RWPE2 (cell line): ENCODE measurements at regions not wholly inside any gene's neighbourhood (a gene's known extent, or its start where the extent isn't known, plus 50 kb on each side); places are given as distances from the start of the nearest gene placed in this dataset.

Experiments used
- ATAC-seq: fragments of 200-7000 bp; cut with Tn5 transposase; 3 replicates; pipeline ENCODE4 v1.9.1; 2021; ENCODE audit warnings: low read depth
- DNase-seq: peaks from one replicate; pipeline ENCODE4 v3.0.0-alpha.2; 2020; ENCODE audit warnings: low spot score
- H3K27ac ChIP-seq: fragments of 450-650 bp; 2 replicates; pipeline ENCODE4 v1.5.1; 2017; ENCODE audit warnings: mild to moderate bottlenecking; ENCODE audit not compliant: poor library complexity, severe bottlenecking
- H3K27me3 ChIP-seq: fragments of 250-450 bp; sonication (Bioruptor Pico); 2 replicates; pipeline ENCODE4 v1.5.1; 2021; ENCODE audit warnings: mild to moderate bottlenecking, moderate library complexity; ENCODE audit not compliant: insufficient read depth, poor library complexity, severe bottlenecking
- H3K36me3 ChIP-seq: fragments of 250-450 bp; sonication (Bioruptor Pico); 2 replicates; pipeline ENCODE4 v1.5.1; 2020; ENCODE audit warnings: low read depth, mild to moderate bottlenecking, moderate library complexity
- H3K4me1 ChIP-seq: fragments of 250-450 bp; sonication (Bioruptor Pico); 2 replicates; pipeline ENCODE4 v1.5.1; 2021; ENCODE audit warnings: mild to moderate bottlenecking, moderate library complexity; ENCODE audit not compliant: insufficient read depth, poor library complexity, severe bottlenecking
- H3K4me3 ChIP-seq: fragments of 250-450 bp; sonication (Bioruptor Pico); 2 replicates; pipeline ENCODE4 v1.5.1; 2021; ENCODE audit warnings: mild to moderate bottlenecking, moderate library complexity; ENCODE audit not compliant: severe bottlenecking
- H3K9me3 ChIP-seq: fragments of 250-450 bp; sonication (Bioruptor Pico); 2 replicates; pipeline ENCODE4 v1.5.1; 2021; ENCODE audit warnings: mild to moderate bottlenecking, moderate library complexity; ENCODE audit not compliant: severe bottlenecking
- TF ChIP-seq, protein P1 (sequence below): fragments of 450-650 bp; IDR thresholded peaks from one replicate; pipeline ENCODE4 v1.5.1; 2017; ENCODE audit warnings: mild to moderate bottlenecking, moderate library complexity; ENCODE audit not compliant: poor library complexity, severe bottlenecking

DNA sequence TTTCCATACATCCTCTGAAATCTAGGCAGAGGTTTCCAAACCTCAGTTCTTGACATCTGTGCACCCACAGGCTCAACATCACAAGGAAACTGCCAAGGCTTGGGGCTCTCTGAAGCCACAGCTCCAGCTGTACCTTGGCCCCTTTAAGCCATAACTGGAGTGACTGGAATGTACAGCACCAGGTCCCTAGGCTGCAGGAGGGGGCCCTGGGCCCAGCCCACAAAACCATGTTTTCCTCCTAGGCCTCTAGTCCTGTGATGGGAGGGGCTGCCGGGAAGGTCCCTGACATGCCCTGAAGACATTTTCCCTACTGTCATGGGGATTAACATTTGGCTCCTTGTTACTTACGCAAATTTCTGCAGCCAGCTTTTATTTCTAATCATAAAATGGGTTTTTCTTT, 1093.0 kb upstream of the PCDH9 start:
- H3K27me3 ChIP-seq = no peaks in the 10 kb centered on the region
- no peaks in the 10 kb centered on the region for H3K36me3 ChIP-seq
- DNase-seq = no peak
- H3K27ac ChIP-seq = no peak overlapping the region
- no peak for ATAC-seq
- TF ChIP-seq, protein P1, sequence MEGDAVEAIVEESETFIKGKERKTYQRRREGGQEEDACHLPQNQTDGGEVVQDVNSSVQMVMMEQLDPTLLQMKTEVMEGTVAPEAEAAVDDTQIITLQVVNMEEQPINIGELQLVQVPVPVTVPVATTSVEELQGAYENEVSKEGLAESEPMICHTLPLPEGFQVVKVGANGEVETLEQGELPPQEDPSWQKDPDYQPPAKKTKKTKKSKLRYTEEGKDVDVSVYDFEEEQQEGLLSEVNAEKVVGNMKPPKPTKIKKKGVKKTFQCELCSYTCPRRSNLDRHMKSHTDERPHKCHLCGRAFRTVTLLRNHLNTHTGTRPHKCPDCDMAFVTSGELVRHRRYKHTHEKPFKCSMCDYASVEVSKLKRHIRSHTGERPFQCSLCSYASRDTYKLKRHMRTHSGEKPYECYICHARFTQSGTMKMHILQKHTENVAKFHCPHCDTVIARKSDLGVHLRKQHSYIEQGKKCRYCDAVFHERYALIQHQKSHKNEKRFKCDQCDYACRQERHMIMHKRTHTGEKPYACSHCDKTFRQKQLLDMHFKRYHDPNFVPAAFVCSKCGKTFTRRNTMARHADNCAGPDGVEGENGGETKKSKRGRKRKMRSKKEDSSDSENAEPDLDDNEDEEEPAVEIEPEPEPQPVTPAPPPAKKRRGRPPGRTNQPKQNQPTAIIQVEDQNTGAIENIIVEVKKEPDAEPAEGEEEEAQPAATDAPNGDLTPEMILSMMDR = no peak
- H3K4me1 ChIP-seq = no peaks in the 10 kb centered on the region
- H3K4me3 ChIP-seq = no peak overlapping the region
- H3K9me3 ChIP-seq = peaks cover 2% of the 10 kb centered on the region

DNA sequence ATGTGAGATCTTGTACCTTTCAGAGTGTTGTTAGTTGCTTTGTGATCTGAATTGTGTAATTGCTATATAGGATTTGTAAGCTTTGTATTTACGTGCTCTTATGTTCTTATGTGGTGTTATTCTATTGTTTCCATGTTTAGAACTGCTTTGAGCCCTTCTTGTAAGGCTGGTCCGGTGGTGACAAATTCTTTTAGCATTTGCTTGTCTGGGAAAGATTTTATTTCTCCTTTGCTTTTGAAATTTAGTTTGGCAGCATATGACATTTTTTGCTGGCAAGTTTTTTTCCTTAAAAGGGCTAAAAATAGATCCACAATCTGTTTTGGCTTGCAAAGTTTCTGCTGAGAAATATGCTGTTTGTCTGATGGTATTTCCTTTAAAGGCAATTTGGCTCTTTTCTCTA, 1089.2 kb upstream of the PCDH9 start:
- TF ChIP-seq, protein P1 = no peak
- ATAC-seq (no peak), DNase-seq (no peak)
- Histone ChIP-seq H3K27me3 (no peaks in the 10 kb centered on the region), H3K4me3 (no peak overlapping the region), H3K4me1 (no peaks in the 10 kb centered on the region), H3K27ac (no peak overlapping the region), H3K36me3 (no peaks in the 10 kb centered on the region), H3K9me3 (peaks cover 2% of the 10 kb centered on the region)

DNA sequence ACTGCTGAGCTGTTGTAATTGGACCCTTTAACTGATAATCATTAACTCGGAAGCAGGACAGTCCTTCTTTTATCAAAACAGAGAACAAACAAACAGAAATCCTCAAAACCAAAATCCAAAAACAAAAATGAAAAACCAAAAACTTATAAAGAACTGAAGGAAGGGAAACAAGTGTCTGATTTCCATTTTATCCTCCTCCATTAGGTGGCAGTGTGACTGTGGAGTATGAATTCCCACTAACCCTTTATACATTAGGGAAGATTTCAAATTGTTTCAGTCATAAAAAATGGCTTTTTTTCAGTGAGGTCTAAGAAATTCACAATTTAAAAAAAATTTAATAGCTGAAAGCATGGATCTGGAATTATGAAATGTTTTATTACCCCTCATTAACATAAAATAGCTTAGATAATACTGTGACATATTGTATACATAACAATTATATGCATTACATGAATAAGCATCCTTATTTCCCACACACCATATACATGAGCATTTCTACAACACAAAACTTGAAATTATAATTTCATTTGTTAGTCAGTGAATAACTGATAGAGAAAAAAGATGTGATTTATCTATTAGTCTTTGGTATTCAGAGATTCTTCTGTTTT, 1074.3 kb upstream of the PCDH9 start:
- Histone ChIP-seq H3K4me3 (no peak overlapping the region), H3K27ac (no peak overlapping the region), H3K27me3 (no peaks in the 10 kb centered on the region), H3K4me1 (no peaks in the 10 kb centered on the region), H3K36me3 (no peaks in the 10 kb centered on the region), H3K9me3 (no peaks in the 10 kb centered on the region)
- TF ChIP-seq, protein P1 = peak; percentile 88
- DNase-seq (no peak), ATAC-seq (peak; percentile 46; the same call in 2 of the 3 replicates)

DNA sequence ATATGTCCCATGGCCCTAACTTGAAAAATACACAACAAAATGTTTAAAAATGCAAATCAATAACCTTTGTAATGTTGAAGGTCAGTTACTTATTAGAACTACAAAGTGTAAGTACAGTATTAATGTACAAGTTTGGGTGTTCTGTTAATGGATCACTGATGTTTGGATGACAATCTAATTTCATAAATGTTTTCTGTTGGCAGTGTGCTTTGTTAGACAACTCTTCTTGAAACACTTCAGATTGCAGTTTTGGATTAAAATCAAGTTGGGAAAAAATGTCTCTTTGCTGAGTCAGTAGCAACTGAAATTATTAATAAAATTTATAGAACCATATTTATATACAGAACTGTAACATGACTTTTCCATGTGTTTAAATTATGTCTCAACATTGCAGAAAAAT, 1063.5 kb upstream of the PCDH9 start:
- no peak for ATAC-seq
- DNase-seq = no peak
- H3K27ac ChIP-seq = no peak overlapping the region
- no peaks in the 10 kb centered on the region for H3K27me3 ChIP-seq
- TF ChIP-seq, protein P1 = no peak
- H3K36me3 ChIP-seq = no peaks in the 10 kb centered on the region
- no peaks in the 10 kb centered on the region for H3K4me1 ChIP-seq
- H3K4me3 ChIP-seq = no peak overlapping the region
- no peaks in the 10 kb centered on the region for H3K9me3 ChIP-seq

DNA sequence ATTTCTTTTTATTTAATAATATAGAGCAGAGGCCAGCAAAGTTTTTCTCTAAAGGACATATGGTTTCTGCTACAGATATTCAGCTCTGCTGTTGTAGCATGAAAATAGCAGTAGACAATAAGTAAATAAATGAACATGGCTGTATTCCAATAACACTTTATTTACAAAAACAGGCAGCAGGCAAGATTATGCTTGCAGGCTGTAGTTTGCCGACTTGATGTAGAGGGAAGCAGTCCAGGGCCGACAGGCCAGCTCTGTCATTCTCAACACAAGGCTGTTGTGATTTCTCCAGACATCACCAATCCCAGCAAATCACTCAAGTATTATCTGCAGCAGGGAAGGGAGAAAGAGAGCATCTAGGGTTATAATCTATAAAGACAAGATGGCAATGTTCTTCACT, 1062.5 kb upstream of the PCDH9 start:
- Histone ChIP-seq H3K27ac (no peak overlapping the region), H3K36me3 (no peaks in the 10 kb centered on the region), H3K4me1 (no peaks in the 10 kb centered on the region), H3K27me3 (no peaks in the 10 kb centered on the region), H3K4me3 (no peak overlapping the region), H3K9me3 (no peaks in the 10 kb centered on the region)
- TF ChIP-seq, protein P1 = no peak
- DNase-seq (no peak), ATAC-seq (no peak)
